PC-9 (cell line): ENCODE measurements at regions not wholly inside any gene's neighbourhood (a gene's known extent, or its start where the extent isn't known, plus 50 kb on each side); places are given as distances from the start of the nearest gene placed in this dataset.

Source experiments
- BruUV-seq: library from RNA; stranded (reverse); fragments of 400-500 nt; replicated peaks from 2 replicates; lab custom pipeline; 2021; lab: Mats Ljungman, UMichigan
- CTCF ChIA-PET: fragments of 300-600 bp; sonication (Branson Sonifier 250); formaldehyde crosslinking; loops from one replicate; lab custom pipeline; 2022; ENCODE audit warnings: antibody characterized with exemption; lab: Charles Lee
- POLR2A ChIA-PET: fragments of 300-600 bp; sonication (Branson Sonifier 250); formaldehyde crosslinking; loops from one replicate; lab custom pipeline; 2022; ENCODE audit warnings: antibody characterized with exemption; ENCODE audit not compliant: unreplicated experiment; lab: Charles Lee
- DNase-seq, 2 experiments: peaks; one replicate each; pipeline versions ENCODE4 v3.0.0 to v3.0.0-alpha.2; 2015 to 2022; ENCODE audit warnings: mixed read lengths in 1 of 2
- H2AFZ ChIP-seq: fragments of 200-600 bp; sonication (generic); 2 replicates; pipeline ENCODE4 v1.8.1; 2017; ENCODE audit warnings: antibody characterized with exemption
- H3F3A ChIP-seq: fragments of 200-600 bp; sonication (generic); 2 replicates; pipeline ENCODE4 v1.8.1; 2017; ENCODE audit warnings: antibody characterized with exemption, mild to moderate bottlenecking, low read depth; ENCODE audit not compliant: insufficient read depth
- H3K27ac ChIP-seq: fragments of 200-600 bp; sonication (generic); 2 replicates; pipeline ENCODE4 v1.6.1; 2016; ENCODE audit warnings: mixed run types
- H3K27me3 ChIP-seq: fragments of 200-600 bp; sonication (generic); 2 replicates; pipeline ENCODE4 v1.6.1; 2016; ENCODE audit warnings: low read depth, mixed run types; ENCODE audit not compliant: insufficient read depth
- H3K36me3 ChIP-seq: fragments of 200-600 bp; sonication (generic); 2 replicates; pipeline ENCODE4 v1.6.1; 2016; ENCODE audit warnings: low read depth, mixed run types
- H3K4me1 ChIP-seq: fragments of 200-600 bp; sonication (generic); replicated peaks from 2 replicates; pipeline ENCODE4 v1.6.1; 2016; ENCODE audit warnings: mixed run types; ENCODE audit not compliant: insufficient read depth
- H3K4me2 ChIP-seq: fragments of 200-600 bp; sonication (generic); 2 replicates; pipeline ENCODE4 v1.6.1; 2017; ENCODE audit warnings: mixed run types
- H3K4me3 ChIP-seq: fragments of 200-600 bp; sonication (generic); 2 replicates; pipeline ENCODE4 v1.6.1; 2016; ENCODE audit warnings: mixed run types
- H3K79me2 ChIP-seq: fragments of 200-600 bp; sonication (generic); 2 replicates; pipeline ENCODE4 v1.6.1; 2017; ENCODE audit warnings: low read depth, mixed run types
- H3K9me2 ChIP-seq: fragments of 200-600 bp; sonication (generic); 2 replicates; pipeline ENCODE4 v1.8.1; 2017; ENCODE audit warnings: mild to moderate bottlenecking; ENCODE audit not compliant: insufficient read depth
- H3K9me3 ChIP-seq: fragments of 200-600 bp; sonication (generic); 2 replicates; pipeline ENCODE4 v1.8.1; 2016; ENCODE audit warnings: low read depth; ENCODE audit not compliant: insufficient read depth
- H4K20me1 ChIP-seq: fragments of 200-600 bp; sonication (generic); 2 replicates; pipeline ENCODE4 v1.8.1; 2017; ENCODE audit not compliant: insufficient read depth
- EZH2 ChIP-seq: fragments of 200-600 bp; sonication (generic); IDR thresholded peaks from 2 replicates; pipeline ENCODE4 v1.8.0; 2017; ENCODE audit warnings: antibody characterized with exemption, low read depth
- intact Hi-C: fragments of 100-400 bp; cut with micrococcal nuclease; formaldehyde crosslinking; loops from one replicate; pipeline ENCODE4 v1.10.0; 2022; ENCODE audit not compliant: unreplicated experiment
- TF ChIP-seq, protein P1 (sequence below): fragments of 200-600 bp; sonication (generic); conservative IDR thresholded peaks from 2 replicates; pipeline ENCODE4 v1.6.1; 2017; ENCODE audit warnings: mixed run types, antibody characterized with exemption, mild to moderate bottlenecking, moderate library complexity

- no peak overlapping the region for H3K4me2 ChIP-seq
- no peaks in the 10 kb centered on the region for H3K79me2 ChIP-seq
- intact Hi-C loops: loop anchor here (10.0 kb wide), 1 partner anchor 915 kb away; no protein-coding TSS in a partner anchor
- TF ChIP-seq, protein P1, sequence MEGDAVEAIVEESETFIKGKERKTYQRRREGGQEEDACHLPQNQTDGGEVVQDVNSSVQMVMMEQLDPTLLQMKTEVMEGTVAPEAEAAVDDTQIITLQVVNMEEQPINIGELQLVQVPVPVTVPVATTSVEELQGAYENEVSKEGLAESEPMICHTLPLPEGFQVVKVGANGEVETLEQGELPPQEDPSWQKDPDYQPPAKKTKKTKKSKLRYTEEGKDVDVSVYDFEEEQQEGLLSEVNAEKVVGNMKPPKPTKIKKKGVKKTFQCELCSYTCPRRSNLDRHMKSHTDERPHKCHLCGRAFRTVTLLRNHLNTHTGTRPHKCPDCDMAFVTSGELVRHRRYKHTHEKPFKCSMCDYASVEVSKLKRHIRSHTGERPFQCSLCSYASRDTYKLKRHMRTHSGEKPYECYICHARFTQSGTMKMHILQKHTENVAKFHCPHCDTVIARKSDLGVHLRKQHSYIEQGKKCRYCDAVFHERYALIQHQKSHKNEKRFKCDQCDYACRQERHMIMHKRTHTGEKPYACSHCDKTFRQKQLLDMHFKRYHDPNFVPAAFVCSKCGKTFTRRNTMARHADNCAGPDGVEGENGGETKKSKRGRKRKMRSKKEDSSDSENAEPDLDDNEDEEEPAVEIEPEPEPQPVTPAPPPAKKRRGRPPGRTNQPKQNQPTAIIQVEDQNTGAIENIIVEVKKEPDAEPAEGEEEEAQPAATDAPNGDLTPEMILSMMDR: no peak
- no peak for TF ChIP-seq EZH2
- ChIA-PET POLR2A (no interaction called here), CTCF (no interaction called here)
- H3K36me3 ChIP-seq: no peaks in the 10 kb centered on the region
- H2AFZ ChIP-seq: no peak overlapping the region
- BruUV-seq: no TSS peak
- no peaks in the 10 kb centered on the region for H3K9me3 ChIP-seq
- H3K27me3 ChIP-seq: no peaks in the 10 kb centered on the region
- H3K4me1 ChIP-seq: no peaks in the 10 kb centered on the region
- H3K27ac ChIP-seq: no peak overlapping the region
- no peak for DNase-seq
- no peaks in the 10 kb centered on the region for H3K9me2 ChIP-seq
- no peaks in the 10 kb centered on the region for H4K20me1 ChIP-seq
- no peaks in the 10 kb centered on the region for H3F3A ChIP-seq
- H3K4me3 ChIP-seq: no peak overlapping the region
Observed at GRCh38 chr21:26710155-26710554, 135.1 kb downstream of the ADAMTS1 start.

DNA sequence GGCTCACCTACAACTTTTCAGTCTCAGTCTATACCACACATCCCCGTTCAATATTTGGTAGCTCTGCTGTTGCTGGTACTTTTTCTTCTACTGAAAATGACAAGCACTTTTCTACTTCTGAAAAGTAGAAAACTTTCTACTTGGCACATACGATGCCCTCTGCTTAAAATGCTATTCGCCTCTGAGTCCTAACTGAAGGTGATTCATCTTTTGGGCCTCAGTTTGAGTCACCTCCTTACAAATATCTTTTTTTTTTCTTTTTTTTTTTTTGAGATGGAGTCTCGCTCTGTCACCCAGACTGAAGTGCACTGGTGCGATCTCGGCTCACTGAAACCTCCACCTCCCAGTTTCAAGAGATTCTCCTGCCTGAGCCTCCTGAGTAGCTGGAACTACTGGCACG lies 136.0 kb upstream of the CYYR1 start:
- intact Hi-C loops: no loop called here
- Histone ChIP-seq H3F3A (no peaks in the 10 kb centered on the region), H3K4me1 (no peaks in the 10 kb centered on the region), H3K27me3 (no peaks in the 10 kb centered on the region), H3K79me2 (no peaks in the 10 kb centered on the region), H3K9me2 (no peaks in the 10 kb centered on the region), H2AFZ (no peak overlapping the region), H3K4me3 (no peak overlapping the region), H3K4me2 (no peak overlapping the region), H3K27ac (no peak overlapping the region), H4K20me1 (no peaks in the 10 kb centered on the region), H3K9me3 (no peaks in the 10 kb centered on the region), H3K36me3 (no peaks in the 10 kb centered on the region)
- POLR2A ChIA-PET: no interaction called here
- no peak for DNase-seq
- TF ChIP-seq, protein P1: no peak
- no peak for TF ChIP-seq EZH2
- CTCF ChIA-PET: no interaction called here
- no TSS peak for BruUV-seq

DNA sequence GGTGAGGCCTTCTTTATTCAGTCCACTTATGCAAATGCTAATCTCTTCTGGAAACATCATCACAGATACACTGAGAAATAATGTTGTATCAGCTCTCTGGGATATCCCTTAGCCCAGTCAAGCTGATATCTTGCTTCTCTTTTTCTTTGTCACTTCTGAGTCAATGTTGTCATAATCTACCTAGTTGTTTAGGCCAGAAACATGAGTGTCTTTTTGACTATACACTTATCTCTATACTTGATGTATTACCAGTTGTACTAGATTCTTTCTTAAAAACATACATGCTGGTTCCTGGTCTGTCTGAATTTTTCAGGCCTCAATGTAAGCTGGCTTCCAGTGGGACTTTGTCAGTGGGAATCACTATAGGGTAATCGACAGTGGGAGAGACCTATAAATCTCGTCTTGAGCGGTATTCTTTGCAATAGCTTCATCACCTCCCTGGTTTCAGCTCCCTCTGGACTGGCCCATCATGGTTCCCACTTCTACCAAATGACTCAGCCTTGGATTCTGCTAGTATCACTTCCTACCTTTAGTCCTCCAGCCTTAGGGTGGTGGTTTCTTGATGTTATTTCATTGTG lies 135.2 kb upstream of the CYYR1 start:
- TF ChIP-seq EZH2: no peak
- TF ChIP-seq, protein P1: no peak
- no peaks in the 10 kb centered on the region for H3K36me3 ChIP-seq
- no peaks in the 10 kb centered on the region for H3K9me3 ChIP-seq
- no peaks in the 10 kb centered on the region for H3F3A ChIP-seq
- no peak for DNase-seq
- no peak overlapping the region for H3K4me2 ChIP-seq
- ChIA-PET POLR2A (no interaction called here), CTCF (no interaction called here)
- H3K27ac ChIP-seq: no peak overlapping the region
- H4K20me1 ChIP-seq: no peaks in the 10 kb centered on the region
- H2AFZ ChIP-seq: no peak overlapping the region
- no peaks in the 10 kb centered on the region for H3K9me2 ChIP-seq
- BruUV-seq: no TSS peak
- no peaks in the 10 kb centered on the region for H3K4me1 ChIP-seq
- intact Hi-C loops: no loop called here
- no peak overlapping the region for H3K4me3 ChIP-seq
- no peaks in the 10 kb centered on the region for H3K27me3 ChIP-seq
- no peaks in the 10 kb centered on the region for H3K79me2 ChIP-seq
